Body of pancreas (tissue), 4 donors: ENCODE measurements at regions not wholly inside any gene's neighbourhood (a gene's known extent, or its start where the extent isn't known, plus 50 kb on each side); places are given as distances from the start of the nearest gene placed in this dataset.

Experiments used
- ATAC-seq: fragments of 150-250 bp; one replicate; pipeline ENCODE4 v1.9.1; 2016
- DNase-seq, 4 donors: peaks; one replicate each; pipeline ENCODE4 v3.0.0-alpha.2; 2019
- H3K27ac ChIP-seq, 4 donors: fragments of 200-600 bp; sonication (generic); 1 replicate in 3 of 4; 2 replicates in 1 of 4; pipeline versions ENCODE4 v1.5.1 to v1.6.1; 2016 to 2019; ENCODE audit warnings: mild to moderate bottlenecking in 1 of 4, mixed read lengths in 1 of 4, moderate library complexity in 1 of 4
- H3K27me3 ChIP-seq, 2 donors: fragments of 200-600 bp; sonication (generic); one replicate each; pipeline ENCODE4 v1.6.0; 2016; ENCODE audit warnings: mild to moderate bottlenecking in 1 of 2
- H3K36me3 ChIP-seq, 2 donors: fragments of 200-600 bp; sonication (generic); replicated peaks in 1 of 2; 2 replicates each; pipeline ENCODE4 v1.5.1; 2016; ENCODE audit warnings: low read depth in 2 of 2; ENCODE audit not compliant: insufficient read depth in 1 of 2
- H3K4me1 ChIP-seq: fragments of 200-600 bp; sonication (generic); one replicate; pipeline ENCODE4 v1.6.0; 2016
- H3K4me3 ChIP-seq, 2 donors: fragments of 200-600 bp; sonication (generic); 1 replicate in 1 of 2; 2 replicates in 1 of 2; pipeline ENCODE4 v1.5.1; 2016 to 2019
- H3K9me3 ChIP-seq, 3 donors: fragments of 200-600 bp; sonication (generic); 1 replicate in 2 of 3; 2 replicates in 1 of 3; pipeline ENCODE4 v1.5.1; 2016
- POLR2A ChIP-seq, 3 donors: fragments of 450-650 bp; IDR thresholded peaks; one replicate each; pipeline ENCODE4 v1.6.1; 2016; ENCODE audit warnings: antibody characterized with exemption in 3 of 3, mild to moderate bottlenecking in 2 of 3
- WGBS, 2 donors: methylation state at CpG; one replicate each; pipeline ENCODE4 v1.1.5; 2017; 5-methylcytosine and 5-hydroxymethylcytosine counted together
- intact Hi-C: fragments of 100-400 bp; cut with DNase I; formaldehyde crosslinking; loops from one replicate; pipeline ENCODE4 v1.15.1; 2023
- TF ChIP-seq, protein P1 (sequence below), 7 experiments: fragments of 450-650 bp in 4 of 7; fragments of 200-600 bp in 3 of 7; sonication (generic) in 3 of 7; IDR thresholded peaks; one replicate each; pipeline ENCODE4 v1.5.1; 2016 to 2019; ENCODE audit warnings: antibody characterized with exemption in 7 of 7

DNA sequence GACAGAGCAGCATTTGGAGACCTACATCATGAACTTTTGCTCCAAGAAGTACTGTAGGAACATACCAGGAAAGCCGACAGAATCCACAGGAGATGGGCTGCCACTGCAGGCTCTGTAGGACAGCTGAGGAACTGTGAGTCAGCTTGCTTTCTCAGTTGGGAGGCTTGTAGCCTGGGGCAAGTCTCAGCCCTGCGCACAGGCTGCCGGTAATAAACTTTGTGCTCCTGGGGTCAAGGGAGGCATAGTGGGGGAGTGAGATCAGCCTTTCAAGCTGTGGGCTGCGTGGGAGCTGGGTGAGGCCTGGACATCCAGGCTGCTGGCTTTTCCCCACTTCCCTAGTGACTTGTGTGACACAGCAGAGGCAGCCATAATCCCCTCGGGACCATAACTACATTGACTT is 718.0 kb upstream of the CDH10 start:
- H3K36me3 ChIP-seq, result no peaks in the 10 kb centered on the region
- no peaks in the 10 kb centered on the region for H3K4me1 ChIP-seq
- DNase-seq (no peak), ATAC-seq (no peak)
- H3K27me3 ChIP-seq, result no peaks in the 10 kb centered on the region
- no peak overlapping the region for H3K4me3 ChIP-seq
- no peaks in the 10 kb centered on the region for H3K9me3 ChIP-seq
- TF ChIP-seq, protein P1, sequence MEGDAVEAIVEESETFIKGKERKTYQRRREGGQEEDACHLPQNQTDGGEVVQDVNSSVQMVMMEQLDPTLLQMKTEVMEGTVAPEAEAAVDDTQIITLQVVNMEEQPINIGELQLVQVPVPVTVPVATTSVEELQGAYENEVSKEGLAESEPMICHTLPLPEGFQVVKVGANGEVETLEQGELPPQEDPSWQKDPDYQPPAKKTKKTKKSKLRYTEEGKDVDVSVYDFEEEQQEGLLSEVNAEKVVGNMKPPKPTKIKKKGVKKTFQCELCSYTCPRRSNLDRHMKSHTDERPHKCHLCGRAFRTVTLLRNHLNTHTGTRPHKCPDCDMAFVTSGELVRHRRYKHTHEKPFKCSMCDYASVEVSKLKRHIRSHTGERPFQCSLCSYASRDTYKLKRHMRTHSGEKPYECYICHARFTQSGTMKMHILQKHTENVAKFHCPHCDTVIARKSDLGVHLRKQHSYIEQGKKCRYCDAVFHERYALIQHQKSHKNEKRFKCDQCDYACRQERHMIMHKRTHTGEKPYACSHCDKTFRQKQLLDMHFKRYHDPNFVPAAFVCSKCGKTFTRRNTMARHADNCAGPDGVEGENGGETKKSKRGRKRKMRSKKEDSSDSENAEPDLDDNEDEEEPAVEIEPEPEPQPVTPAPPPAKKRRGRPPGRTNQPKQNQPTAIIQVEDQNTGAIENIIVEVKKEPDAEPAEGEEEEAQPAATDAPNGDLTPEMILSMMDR (IDR thresholded peaks at IDR 0.05), result no peak
- no peak for TF ChIP-seq POLR2A (IDR thresholded peaks at IDR 0.05)
- H3K27ac ChIP-seq, result no peak overlapping the region
- WGBS, 2 donors, result 58 to 78% methylated on average over 3 to 5 of the region's 5 CpGs
- intact Hi-C loops, result no loop called here

DNA sequence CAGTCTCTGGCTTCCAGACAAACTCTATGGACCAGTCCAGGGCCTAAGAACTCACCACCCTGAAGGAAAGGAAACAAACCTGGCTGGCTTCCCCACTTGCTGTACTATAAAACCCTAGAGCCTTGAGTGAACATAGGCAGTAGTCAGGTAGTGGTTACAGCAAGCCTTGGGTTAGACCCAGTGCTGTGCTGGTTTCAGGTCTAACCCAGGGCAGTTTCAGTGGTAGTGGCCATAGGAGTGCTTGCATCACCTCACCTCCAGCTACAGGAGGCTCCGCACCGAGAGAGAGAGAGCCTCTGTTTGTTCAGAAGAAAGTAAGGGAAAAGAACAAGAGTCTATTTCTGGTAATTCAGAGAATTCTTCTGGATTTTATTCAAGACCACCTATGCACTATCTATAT is 714.1 kb upstream of the CDH10 start:
- no peaks in the 10 kb centered on the region for H3K27me3 ChIP-seq
- ATAC-seq (no peak), DNase-seq (no peak)
- TF ChIP-seq, protein P1 (IDR thresholded peaks at IDR 0.05), result no peak
- TF ChIP-seq POLR2A (IDR thresholded peaks at IDR 0.05), result no peak
- no peak overlapping the region for H3K4me3 ChIP-seq
- no peaks in the 10 kb centered on the region for H3K4me1 ChIP-seq
- H3K9me3 ChIP-seq, result no peaks in the 10 kb centered on the region
- 78 to 91% methylated on average over 2 of the region's 2 CpGs for WGBS, 2 donors
- no peaks in the 10 kb centered on the region for H3K36me3 ChIP-seq
- no peak overlapping the region for H3K27ac ChIP-seq
- intact Hi-C loops, result no loop called here

DNA sequence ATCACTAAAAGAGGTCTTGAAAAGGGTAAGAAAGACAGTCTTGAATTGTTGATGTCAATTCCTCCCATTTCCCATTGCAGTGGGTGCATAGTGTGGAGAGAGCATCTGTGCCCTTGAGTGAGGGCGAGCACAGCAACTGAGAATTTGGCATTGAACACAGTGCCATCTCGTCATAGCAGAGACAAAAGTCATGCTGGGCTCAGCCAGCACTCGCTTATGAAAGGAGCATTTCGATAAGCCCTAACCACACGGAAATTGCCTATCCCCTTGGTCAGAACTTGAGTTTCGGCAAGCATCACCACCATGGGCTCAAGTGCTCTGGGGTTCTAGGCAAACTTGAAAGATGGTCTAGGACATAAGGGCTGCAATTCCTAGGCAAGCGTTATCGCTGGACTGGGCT is 712.8 kb upstream of the CDH10 start:
- intact Hi-C loops, result no loop called here
- no peaks in the 10 kb centered on the region for H3K9me3 ChIP-seq
- ATAC-seq (no peak), DNase-seq (no peak)
- H3K27ac ChIP-seq, result no peak overlapping the region
- 71 to 74% methylated on average over 8 of the region's 8 CpGs for WGBS, 2 donors
- no peak overlapping the region for H3K4me3 ChIP-seq
- H3K4me1 ChIP-seq, result no peaks in the 10 kb centered on the region
- no peaks in the 10 kb centered on the region for H3K36me3 ChIP-seq
- H3K27me3 ChIP-seq, result no peaks in the 10 kb centered on the region
- TF ChIP-seq POLR2A (IDR thresholded peaks at IDR 0.05), result no peak
- TF ChIP-seq, protein P1 (IDR thresholded peaks at IDR 0.05), result no peak

DNA sequence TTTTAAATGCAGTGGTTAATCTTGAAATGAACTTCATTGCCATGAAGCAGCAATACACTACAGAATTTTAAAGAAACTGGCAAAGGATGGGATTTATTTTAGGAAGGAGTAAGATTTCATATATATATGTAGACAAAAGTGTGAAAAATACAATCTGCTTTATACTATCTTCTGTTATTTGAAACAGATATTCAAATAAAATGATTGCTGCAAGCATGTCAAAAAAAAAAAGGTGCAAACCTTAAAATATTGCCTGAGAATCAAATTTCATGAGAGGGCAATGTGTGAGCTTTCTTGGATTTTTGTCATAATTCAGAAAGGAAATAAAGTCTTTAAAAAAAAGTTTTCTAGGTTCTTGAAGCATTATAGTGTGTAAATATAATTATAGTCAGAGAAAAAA is 705.0 kb upstream of the CDH10 start:
- Histone ChIP-seq H3K36me3 (no peaks in the 10 kb centered on the region), H3K9me3 (no peaks in the 10 kb centered on the region), H3K4me3 (no peak overlapping the region), H3K4me1 (no peaks in the 10 kb centered on the region), H3K27me3 (no peaks in the 10 kb centered on the region), H3K27ac (no peak overlapping the region)
- no peak for ATAC-seq
- intact Hi-C loops, result no loop called here
- DNase-seq, result no peak
- TF ChIP-seq, protein P1 (IDR thresholded peaks at IDR 0.05), result no peak
- TF ChIP-seq POLR2A (IDR thresholded peaks at IDR 0.05), result no peak

DNA sequence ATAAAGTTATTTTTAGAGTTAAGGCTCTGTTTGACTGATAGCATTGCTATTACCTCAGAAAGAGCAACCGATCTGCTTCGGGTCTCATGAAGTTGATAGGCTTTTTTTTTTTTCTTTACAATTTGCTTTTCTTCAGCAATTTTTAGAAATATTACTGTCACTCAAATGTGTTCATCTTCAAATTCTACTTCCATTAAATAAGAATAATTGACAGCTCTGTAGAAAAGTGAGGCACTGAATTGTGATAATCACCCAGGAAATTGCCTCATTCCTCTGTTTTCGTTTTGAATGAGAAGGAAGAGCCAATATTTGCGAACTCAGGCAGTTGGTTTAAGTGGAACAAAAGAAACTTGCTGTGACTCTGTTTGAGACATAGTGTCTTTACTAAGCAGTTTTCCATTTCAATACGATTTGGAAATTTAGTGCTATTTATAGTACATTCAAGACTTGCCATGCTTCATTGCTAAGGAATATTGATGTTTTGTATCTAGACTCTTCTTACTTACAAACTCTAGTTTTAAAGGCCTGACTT is 700.5 kb upstream of the CDH10 start:
- H3K27ac ChIP-seq, result no peak overlapping the region
- no peaks in the 10 kb centered on the region for H3K36me3 ChIP-seq
- no peaks in the 10 kb centered on the region for H3K9me3 ChIP-seq
- H3K4me1 ChIP-seq, result no peaks in the 10 kb centered on the region
- H3K27me3 ChIP-seq, result no peaks in the 10 kb centered on the region
- ATAC-seq (no peak), DNase-seq (no peak)
- no peak overlapping the region for H3K4me3 ChIP-seq
- whole genome bisulfite sequencing, 2 donors, result 37 to 46% methylated on average over 5 of the region's 5 CpGs
- TF ChIP-seq POLR2A (IDR thresholded peaks at IDR 0.05), result no peak
- TF ChIP-seq, protein P1 (IDR thresholded peaks at IDR 0.05), result no peak
- intact Hi-C loops, result no loop called here
